HEK293 (cell line): ENCODE measurements at regions not wholly inside any gene's neighbourhood (a gene's known extent, or its start where the extent isn't known, plus 50 kb on each side); places are given as distances from the start of the nearest gene placed in this dataset.

ENCODE experiments used
- CTCF ChIA-PET: fragments of 350-600 bp; formaldehyde crosslinking; extraction: SDS; loops from one replicate; lab custom pipeline; 2021; ENCODE audit warnings: antibody characterized with exemption; lab: Yijun Ruan, JAX
- POLR2A ChIA-PET: fragments of 300-600 bp; formaldehyde crosslinking; extraction: SDS; loops from one replicate; lab custom pipeline; 2020; ENCODE audit warnings: antibody characterized with exemption, inconsistent platforms; lab: Yijun Ruan, JAX
- H3K27ac ChIP-seq: fragments of 200-500 bp; sonication (Bioruptor generic); 2 replicates; pipeline ENCODE4 v1.5.1; 2014; ENCODE audit warnings: low read depth, low read length, control low read depth, inconsistent platforms; ENCODE audit errors: extremely low read depth
- H3K36me3 ChIP-seq, 2 experiments: fragments of 200-500 bp in 1 of 2; sonication (Bioruptor generic) in 1 of 2; 1 replicate in 1 of 2; 2 replicates in 1 of 2; pipeline ENCODE4 v1.5.1; 2014 to 2017; ENCODE audit warnings: inconsistent platforms in 2 of 2, low read length in 2 of 2; ENCODE audit not compliant: control insufficient read depth in 2 of 2, insufficient read depth in 1 of 2
- H3K4me1 ChIP-seq: fragments of 200-500 bp; sonication (Bioruptor generic); 2 replicates; pipeline ENCODE4 v1.5.1; 2014; ENCODE audit warnings: mild to moderate bottlenecking, low read length, inconsistent platforms; ENCODE audit not compliant: control insufficient read depth, insufficient read depth
- H3K4me3 ChIP-seq: 2 replicates; pipeline ENCODE4 v1.5.1; 2011; ENCODE audit warnings: low read depth, mild to moderate bottlenecking, control low read depth, low read length, moderate library complexity
- H3K9me3 ChIP-seq: fragments of 200-500 bp; sonication (Bioruptor generic); 2 replicates; pipeline ENCODE4 v1.5.1; 2014; ENCODE audit warnings: low read depth, low read length, inconsistent platforms; ENCODE audit not compliant: control insufficient read depth, insufficient read depth
- EGR2 ChIP-seq: fragments of 450-650 bp; formaldehyde crosslinking; IDR thresholded peaks from 2 replicates; pipeline ENCODE4 v1.5.1; 2016; ENCODE audit warnings: low read depth, missing biosample characterization, missing genetic modification characterization
- GLI2 ChIP-seq: fragments of 450-650 bp; formaldehyde crosslinking; IDR thresholded peaks from 2 replicates; pipeline ENCODE4; 2017; ENCODE audit warnings: missing biosample characterization, missing genetic modification characterization, low read depth, borderline replicate concordance
- KLF7 ChIP-seq: fragments of 450-650 bp; formaldehyde crosslinking; IDR thresholded peaks from 2 replicates; pipeline ENCODE4 v1.5.1; 2016; ENCODE audit warnings: missing biosample characterization, missing genetic modification characterization, borderline replicate concordance
- MZF1 ChIP-seq: fragments of 450-650 bp; formaldehyde crosslinking; IDR thresholded peaks from 2 replicates; pipeline ENCODE4 v1.5.1; 2017; ENCODE audit warnings: missing biosample characterization, missing genetic modification characterization, borderline replicate concordance
- PRDM10 ChIP-seq: fragments of 450-650 bp; formaldehyde crosslinking; IDR thresholded peaks from 2 replicates; pipeline ENCODE4 v1.5.1; 2016; ENCODE audit warnings: missing biosample characterization, missing genetic modification characterization
- YY2 ChIP-seq: fragments of 450-650 bp; formaldehyde crosslinking; IDR thresholded peaks from 2 replicates; pipeline ENCODE4 v1.5.1; 2016; ENCODE audit warnings: missing biosample characterization, missing genetic modification characterization
- ZFP3 ChIP-seq: fragments of 450-650 bp; formaldehyde crosslinking; IDR thresholded peaks from 2 replicates; pipeline ENCODE4 v1.5.1; 2016; ENCODE audit warnings: low read depth, missing biosample characterization, missing genetic modification characterization
- ZNF24 ChIP-seq: fragments of 450-650 bp; formaldehyde crosslinking; IDR thresholded peaks from 2 replicates; pipeline ENCODE4 v1.5.1; 2016; ENCODE audit warnings: missing biosample characterization, missing genetic modification characterization
- ZNF248 ChIP-seq: fragments of 450-650 bp; formaldehyde crosslinking; IDR thresholded peaks from 2 replicates; pipeline ENCODE4 v1.5.1; 2017; ENCODE audit warnings: missing biosample characterization, missing genetic modification characterization
- ZNF266 ChIP-seq: fragments of 450-650 bp; formaldehyde crosslinking; IDR thresholded peaks from 2 replicates; pipeline ENCODE4 v1.5.1; 2016; ENCODE audit warnings: missing biosample characterization, missing genetic modification characterization, low read depth
- ZNF423 ChIP-seq: fragments of 450-650 bp; formaldehyde crosslinking; IDR thresholded peaks from 2 replicates; pipeline ENCODE4 v1.5.1; 2016; ENCODE audit warnings: missing biosample characterization, missing genetic modification characterization
- ZNF426 ChIP-seq: fragments of 450-650 bp; formaldehyde crosslinking; IDR thresholded peaks from 2 replicates; pipeline ENCODE4 v1.5.1; 2017; ENCODE audit warnings: missing biosample characterization, missing genetic modification characterization, mild to moderate bottlenecking, inconsistent platforms, moderate library complexity
- ZNF518A ChIP-seq: fragments of 450-650 bp; formaldehyde crosslinking; conservative IDR thresholded peaks from 2 replicates; pipeline ENCODE4 v1.5.1; 2016; ENCODE audit warnings: low read depth, missing biosample characterization, missing genetic modification characterization
- ZNF530 ChIP-seq: fragments of 450-650 bp; formaldehyde crosslinking; IDR thresholded peaks from 2 replicates; pipeline ENCODE4 v1.5.1; 2016; ENCODE audit warnings: low read depth, missing biosample characterization, missing genetic modification characterization
- ZNF585B ChIP-seq: fragments of 450-650 bp; formaldehyde crosslinking; IDR thresholded peaks from 2 replicates; pipeline ENCODE4 v1.5.1; 2016; ENCODE audit warnings: missing biosample characterization, missing genetic modification characterization
- ZNF621 ChIP-seq: fragments of 450-650 bp; formaldehyde crosslinking; IDR thresholded peaks from 2 replicates; pipeline ENCODE4 v1.5.1; 2017; ENCODE audit warnings: missing biosample characterization, missing genetic modification characterization
- ZNF626 ChIP-seq: fragments of 450-650 bp; sonication (Bioruptor Pico); formaldehyde crosslinking; IDR thresholded peaks from 2 replicates; pipeline ENCODE4 v1.5.1; 2018; ENCODE audit warnings: missing biosample characterization, missing genetic modification characterization, inconsistent platforms
- ZNF843 ChIP-seq: fragments of 450-650 bp; formaldehyde crosslinking; IDR thresholded peaks from 2 replicates; pipeline ENCODE4 v1.5.1; 2016; ENCODE audit warnings: missing biosample characterization, missing genetic modification characterization

- ChIA-PET CTCF (interaction anchor here (0.5 to 2.3 kb wide), 22 partner anchors 11 to 1429 kb away, joined by 3 to 21 read pairs (median 3); no protein-coding TSS in a partner anchor), POLR2A (no interaction called here)
- TF ChIP-seq ZNF24 (tag by site-specific recombination): no peak
- no peak for TF ChIP-seq ZNF843 (tag by site-specific recombination)
- no peak for TF ChIP-seq ZNF248 (tag by site-specific recombination)
- TF ChIP-seq YY2 (tag by site-specific recombination): no peak
- TF ChIP-seq ZNF585B (tag by site-specific recombination): no peak
- no peak for TF ChIP-seq ZNF518A
- TF ChIP-seq ZNF426 (tag by site-specific recombination): no peak
- no peak for TF ChIP-seq ZNF266 (tag by site-specific recombination)
- no peak for TF ChIP-seq ZNF621 (tag by site-specific recombination)
- TF ChIP-seq ZNF626 (tag by site-specific recombination): no peak
- no peak for TF ChIP-seq MZF1 (tag by site-specific recombination)
- TF ChIP-seq KLF7 (tag by site-specific recombination): no peak
- TF ChIP-seq GLI2 (tag by site-specific recombination): no peak
- no peak for TF ChIP-seq ZFP3 (tag by site-specific recombination)
- no peak for TF ChIP-seq PRDM10 (tag by site-specific recombination)
- no peak for TF ChIP-seq ZNF423 (tag by site-specific recombination)
- no peak for TF ChIP-seq ZNF530
- no peak for TF ChIP-seq EGR2 (tag by site-specific recombination)
- no peak overlapping the region for H3K27ac ChIP-seq
- H3K4me3 ChIP-seq: no peak overlapping the region
- no peaks in the 10 kb centered on the region for H3K36me3 ChIP-seq
- no peaks in the 10 kb centered on the region for H3K4me1 ChIP-seq
- H3K9me3 ChIP-seq: no peaks in the 10 kb centered on the region
These were observed 326.1 kb upstream of the CNR1 start for GRCh38 chr6:88492241-88492640.
